PC-9 (cell line): ENCODE measurements at regions not wholly inside any gene's neighbourhood (a gene's known extent, or its start where the extent isn't known, plus 50 kb on each side); places are given as distances from the start of the nearest gene placed in this dataset.

Experiments
- EZH2 ChIP-seq: fragments of 200-600 bp; sonication (generic); IDR thresholded peaks from 2 replicates; pipeline ENCODE4 v1.8.0; 2017; ENCODE audit warnings: antibody characterized with exemption, low read depth
- TF ChIP-seq, protein P1 (sequence below): fragments of 200-600 bp; sonication (generic); conservative IDR thresholded peaks from 2 replicates; pipeline ENCODE4 v1.6.1; 2017; ENCODE audit warnings: mixed run types, antibody characterized with exemption, mild to moderate bottlenecking, moderate library complexity

- TF ChIP-seq, protein P1, sequence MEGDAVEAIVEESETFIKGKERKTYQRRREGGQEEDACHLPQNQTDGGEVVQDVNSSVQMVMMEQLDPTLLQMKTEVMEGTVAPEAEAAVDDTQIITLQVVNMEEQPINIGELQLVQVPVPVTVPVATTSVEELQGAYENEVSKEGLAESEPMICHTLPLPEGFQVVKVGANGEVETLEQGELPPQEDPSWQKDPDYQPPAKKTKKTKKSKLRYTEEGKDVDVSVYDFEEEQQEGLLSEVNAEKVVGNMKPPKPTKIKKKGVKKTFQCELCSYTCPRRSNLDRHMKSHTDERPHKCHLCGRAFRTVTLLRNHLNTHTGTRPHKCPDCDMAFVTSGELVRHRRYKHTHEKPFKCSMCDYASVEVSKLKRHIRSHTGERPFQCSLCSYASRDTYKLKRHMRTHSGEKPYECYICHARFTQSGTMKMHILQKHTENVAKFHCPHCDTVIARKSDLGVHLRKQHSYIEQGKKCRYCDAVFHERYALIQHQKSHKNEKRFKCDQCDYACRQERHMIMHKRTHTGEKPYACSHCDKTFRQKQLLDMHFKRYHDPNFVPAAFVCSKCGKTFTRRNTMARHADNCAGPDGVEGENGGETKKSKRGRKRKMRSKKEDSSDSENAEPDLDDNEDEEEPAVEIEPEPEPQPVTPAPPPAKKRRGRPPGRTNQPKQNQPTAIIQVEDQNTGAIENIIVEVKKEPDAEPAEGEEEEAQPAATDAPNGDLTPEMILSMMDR: no peak
- no peak for TF ChIP-seq EZH2
These were observed 121.2 kb downstream of the DUSP10 start for GRCh38 chr1:221620437-221621384.
